ENCODE measurements at regions not wholly inside any gene's neighbourhood (a gene's known extent, or its start where the extent isn't known, plus 50 kb on each side); places are given as distances from the start of the nearest gene placed in this dataset.

DNA sequence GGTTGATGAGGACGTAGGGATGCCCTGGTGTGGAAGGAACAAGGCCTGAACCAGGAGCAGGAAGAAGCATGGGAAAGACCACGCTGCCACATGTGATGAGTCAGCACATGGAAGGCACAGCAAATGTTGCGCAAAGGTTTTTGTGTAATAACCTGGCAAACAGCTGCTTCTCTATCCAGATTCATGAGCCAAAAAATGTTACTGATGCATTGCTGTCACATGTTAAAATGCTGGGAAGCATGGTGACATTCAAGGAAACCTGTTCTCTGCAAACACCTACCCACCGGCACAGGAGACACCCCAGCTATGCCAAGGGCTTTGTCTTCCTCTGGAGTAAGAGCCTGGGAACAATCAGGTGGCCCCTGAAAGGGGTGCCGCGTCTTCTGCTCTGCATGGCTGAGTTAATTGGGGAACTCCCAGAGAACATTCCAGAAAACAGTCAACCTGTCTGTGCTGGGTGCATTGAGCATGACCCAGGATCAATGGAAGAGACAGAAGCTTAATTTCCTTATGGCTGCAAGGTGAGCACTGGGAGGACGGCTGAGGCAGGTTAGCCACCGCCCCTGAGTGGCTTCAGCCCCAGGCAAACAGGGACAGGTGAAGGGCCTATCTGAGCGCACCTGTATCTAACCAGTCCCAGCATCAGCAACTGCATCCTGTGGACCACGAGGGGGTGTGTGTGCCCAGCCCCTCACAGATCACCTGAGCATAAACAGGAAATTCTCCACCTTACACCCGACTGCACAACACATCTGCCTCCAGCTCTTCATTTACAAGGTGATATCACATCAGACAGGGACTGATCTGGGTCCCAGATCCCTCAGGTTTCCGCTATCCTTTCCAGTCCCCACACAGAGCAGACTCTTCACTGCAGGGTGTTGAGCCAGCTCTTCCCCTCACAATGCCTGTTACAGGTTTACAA, 108.4 kb downstream of the GGTLC2 start:
- TF ChIP-seq CTCF (IDR thresholded peaks at IDR 0.05; ENCODE audit: poor library complexity, severe bottlenecking) = no peak
- no peak for TF ChIP-seq EZH2 (IDR thresholded peaks at IDR 0.05; ENCODE audit: borderline replicate concordance, insufficient read depth, low read length, poor library complexity, severe bottlenecking)
- TF ChIP-seq POLR2AphosphoS5 (IDR thresholded peaks at IDR 0.05) = no peak
- TF ChIP-seq EP300 (conservative IDR thresholded peaks at IDR 0.05; ENCODE audit: poor library complexity, severe bottlenecking) = no peak
- no peak for TF ChIP-seq TAF1 (IDR thresholded peaks at IDR 0.05; ENCODE audit: low read depth)
- no peak for TF ChIP-seq SMC3 (conservative IDR thresholded peaks at IDR 0.05; ENCODE audit: poor library complexity)
- TF ChIP-seq RAD21 (conservative IDR thresholded peaks at IDR 0.05) = no peak

Data from neural cell (in vitro differentiated cells).